Activated naive CD8-positive, alpha-beta T cell (primary cell): ENCODE measurements at regions not wholly inside any gene's neighbourhood (a gene's known extent, or its start where the extent isn't known, plus 50 kb on each side); places are given as distances from the start of the nearest gene placed in this dataset.
"Not testable (repeated sequence)": the region's sequence is repeated elsewhere in the genome, so short reads cannot be mapped to it uniquely, and the experiment has no call there.

Source experiments
- H3K27ac Mint-ChIP-seq: one replicate; pipeline ENCODE4 v1.8.0; 2021; ENCODE audit warnings: mixed read lengths
- H3K27me3 Mint-ChIP-seq: one replicate; pipeline ENCODE4 v1.8.0; 2021; ENCODE audit warnings: mixed read lengths
- H3K36me3 Mint-ChIP-seq: one replicate; pipeline ENCODE4 v1.8.0; 2021; ENCODE audit warnings: mixed read lengths
- H3K4me1 Mint-ChIP-seq: one replicate; pipeline ENCODE4 v1.8.0; 2021; ENCODE audit warnings: low read depth, mixed read lengths
- H3K4me3 Mint-ChIP-seq: one replicate; pipeline ENCODE4 v1.8.0; 2021; ENCODE audit warnings: mild to moderate bottlenecking, mixed read lengths
- H3K9me3 Mint-ChIP-seq: one replicate; pipeline ENCODE4 v1.8.0; 2021; ENCODE audit warnings: low read depth, mixed read lengths

DNA sequence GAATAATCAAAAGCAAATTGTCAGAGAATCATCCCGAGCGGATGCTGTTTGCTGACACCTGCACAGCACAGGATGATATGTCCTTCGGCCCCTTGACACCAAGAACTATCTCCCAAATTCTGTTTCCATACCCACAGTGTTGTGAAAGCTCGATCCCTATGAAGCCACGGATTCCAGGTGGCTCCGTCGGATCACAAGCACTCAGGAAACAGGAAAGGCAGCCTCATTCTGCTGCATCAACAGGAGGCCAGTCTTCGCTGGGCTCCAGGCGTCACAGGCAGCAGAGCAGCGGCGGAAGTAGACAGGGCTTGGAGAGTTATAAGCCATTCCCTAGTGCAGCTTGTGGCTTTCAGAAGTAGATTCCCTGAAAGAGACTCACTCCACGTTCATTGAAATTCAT lies 342.3 kb downstream of the C6orf118 start:
- H3K27me3 Mint-ChIP-seq: no peaks in the 10 kb centered on the region
- no peaks in the 10 kb centered on the region for H3K4me1 Mint-ChIP-seq
- H3K36me3 Mint-ChIP-seq: no peaks in the 10 kb centered on the region
- H3K4me3 Mint-ChIP-seq: no peak overlapping the region
- no peak overlapping the region for H3K27ac Mint-ChIP-seq
- H3K9me3 Mint-ChIP-seq: peaks cover 1% of the 10 kb centered on the region

DNA sequence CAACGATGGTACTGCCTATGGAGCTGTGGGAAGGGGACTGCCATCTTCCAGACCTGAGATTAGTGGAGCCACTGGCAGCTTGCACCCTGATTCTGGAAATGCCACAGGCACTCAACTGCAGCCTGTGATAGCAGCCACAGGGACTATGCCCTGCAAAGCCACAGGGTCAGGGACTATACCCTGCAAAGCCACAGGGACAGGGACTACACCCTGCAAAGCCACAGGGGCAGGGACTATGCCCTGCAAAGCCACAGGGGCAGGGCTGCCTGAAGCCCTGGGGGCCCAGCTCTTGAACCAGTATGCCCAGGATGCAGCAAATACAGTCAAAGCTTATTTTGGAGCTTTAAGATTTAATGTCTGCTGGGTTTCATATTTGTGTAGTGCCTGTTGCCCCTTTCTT lies 346.6 kb downstream of the C6orf118 start:
- Mint-ChIP-seq H3K27ac (no peak overlapping the region), H3K36me3 (no peaks in the 10 kb centered on the region), H3K9me3 (peaks cover 5% of the 10 kb centered on the region), H3K4me3 (no peak overlapping the region), H3K27me3 (no peaks in the 10 kb centered on the region), H3K4me1 (no peaks in the 10 kb centered on the region)

DNA sequence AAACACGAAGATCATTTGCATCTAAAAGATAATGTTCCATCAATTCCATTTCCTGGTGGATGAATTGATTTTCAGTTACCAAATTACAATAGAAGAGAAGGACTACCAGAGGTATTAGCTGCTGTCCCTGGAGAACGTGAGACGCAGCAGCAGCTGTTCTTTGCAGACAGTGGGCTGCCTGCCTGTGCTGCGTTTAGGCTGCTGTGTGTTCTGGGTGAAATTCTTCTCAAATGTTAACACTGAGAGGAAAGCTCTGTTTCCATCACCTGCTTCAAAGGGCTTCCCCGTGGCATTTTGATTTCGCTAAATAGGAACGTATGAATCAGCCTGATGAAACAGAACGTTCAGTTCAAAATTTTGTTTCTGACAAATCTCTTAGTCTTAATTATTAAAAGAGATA lies 362.2 kb downstream of the C6orf118 start:
- Mint-ChIP-seq H3K27ac (no peak overlapping the region), H3K27me3 (no peaks in the 10 kb centered on the region), H3K4me3 (no peak overlapping the region), H3K4me1 (no peaks in the 10 kb centered on the region), H3K9me3 (no peaks in the 10 kb centered on the region), H3K36me3 (no peaks in the 10 kb centered on the region)

DNA sequence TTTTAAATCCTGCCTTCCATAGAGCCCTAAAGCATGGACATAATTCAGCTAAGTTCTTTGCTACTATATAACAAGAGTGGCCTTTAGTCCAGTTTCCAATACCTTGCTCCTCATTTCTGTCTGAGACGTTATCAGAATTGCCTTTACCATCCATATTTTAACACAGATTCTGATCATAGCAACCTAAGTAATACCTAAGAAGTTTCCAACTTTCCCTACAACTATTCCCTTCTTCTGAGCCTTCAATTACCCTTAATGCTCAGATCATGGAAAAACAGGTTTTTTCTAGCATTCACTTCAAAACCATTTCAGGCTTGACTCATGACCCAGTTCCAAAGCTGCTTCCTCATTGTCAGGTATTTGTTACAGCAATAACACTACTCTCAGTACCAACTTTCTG lies 367.1 kb downstream of the C6orf118 start:
- Mint-ChIP-seq H3K27ac (no peak overlapping the region), H3K4me1 (no peaks in the 10 kb centered on the region), H3K27me3 (no peaks in the 10 kb centered on the region), H3K36me3 (no peaks in the 10 kb centered on the region), H3K9me3 (no peaks in the 10 kb centered on the region), H3K4me3 (no peak overlapping the region)

DNA sequence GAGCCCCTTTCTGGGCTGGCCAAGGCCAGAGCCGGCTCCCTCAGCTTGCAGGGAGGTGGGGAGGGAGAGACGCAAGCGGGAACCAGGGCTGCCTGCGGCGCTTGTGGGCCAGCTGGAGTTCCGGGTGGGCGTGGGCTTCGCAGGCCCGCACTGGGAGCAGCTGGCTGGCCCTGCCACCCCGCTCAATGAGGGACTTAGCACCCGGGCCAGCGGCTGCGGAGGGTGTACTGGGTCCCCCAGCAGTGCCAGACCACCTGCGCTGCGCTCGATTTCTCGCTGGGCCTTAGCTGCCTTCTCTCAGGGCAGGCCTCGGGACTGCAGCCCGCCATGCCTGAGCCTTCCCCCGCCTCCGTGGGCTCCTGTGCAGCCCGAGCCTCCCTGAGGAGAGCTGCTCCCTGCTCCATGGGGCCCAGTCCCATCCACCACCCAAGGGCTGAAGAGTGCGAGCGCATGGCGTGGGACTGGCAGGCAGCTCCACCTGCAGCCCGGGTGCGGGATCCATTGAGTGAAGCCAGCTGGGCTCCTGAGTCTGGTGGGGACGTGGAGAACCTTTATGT lies 376.1 kb downstream of the C6orf118 start:
- not testable (repeated sequence) for H3K27me3 Mint-ChIP-seq, H3K4me1 Mint-ChIP-seq, H3K9me3 Mint-ChIP-seq, H3K4me3 Mint-ChIP-seq, H3K36me3 Mint-ChIP-seq, H3K27ac Mint-ChIP-seq

DNA sequence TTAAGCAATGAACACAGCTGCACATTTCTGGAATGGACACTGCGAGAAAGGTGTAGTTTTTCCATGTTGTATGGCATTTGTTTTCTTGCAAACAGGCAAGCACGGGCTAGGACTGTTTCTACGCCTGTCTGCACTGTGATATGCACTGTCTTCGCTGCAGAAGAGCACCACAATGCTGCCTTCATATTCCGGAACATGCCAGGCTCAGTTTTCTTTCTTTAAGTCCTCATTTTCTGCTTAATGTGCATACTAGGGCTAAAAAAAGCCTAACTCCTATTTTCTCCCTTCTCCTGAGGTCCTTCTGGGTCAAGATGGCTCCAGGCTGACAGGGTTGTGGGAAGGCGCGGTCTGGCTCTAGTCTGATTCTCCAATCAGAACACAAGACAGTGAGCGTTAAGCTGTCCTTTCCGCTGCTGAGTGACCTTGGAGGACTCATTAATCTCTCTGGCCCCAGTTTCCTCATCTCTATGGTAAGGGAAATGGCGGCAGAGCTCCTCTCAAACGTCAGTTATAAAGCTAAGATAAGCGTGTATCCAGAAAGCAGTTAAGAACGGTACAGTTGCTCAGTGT lies 379.9 kb downstream of the C6orf118 start:
- Mint-ChIP-seq H3K36me3 (no peaks in the 10 kb centered on the region), H3K4me1 (no peaks in the 10 kb centered on the region), H3K4me3 (no peak overlapping the region), H3K9me3 (no peaks in the 10 kb centered on the region), H3K27me3 (no peaks in the 10 kb centered on the region), H3K27ac (no peak overlapping the region)

DNA sequence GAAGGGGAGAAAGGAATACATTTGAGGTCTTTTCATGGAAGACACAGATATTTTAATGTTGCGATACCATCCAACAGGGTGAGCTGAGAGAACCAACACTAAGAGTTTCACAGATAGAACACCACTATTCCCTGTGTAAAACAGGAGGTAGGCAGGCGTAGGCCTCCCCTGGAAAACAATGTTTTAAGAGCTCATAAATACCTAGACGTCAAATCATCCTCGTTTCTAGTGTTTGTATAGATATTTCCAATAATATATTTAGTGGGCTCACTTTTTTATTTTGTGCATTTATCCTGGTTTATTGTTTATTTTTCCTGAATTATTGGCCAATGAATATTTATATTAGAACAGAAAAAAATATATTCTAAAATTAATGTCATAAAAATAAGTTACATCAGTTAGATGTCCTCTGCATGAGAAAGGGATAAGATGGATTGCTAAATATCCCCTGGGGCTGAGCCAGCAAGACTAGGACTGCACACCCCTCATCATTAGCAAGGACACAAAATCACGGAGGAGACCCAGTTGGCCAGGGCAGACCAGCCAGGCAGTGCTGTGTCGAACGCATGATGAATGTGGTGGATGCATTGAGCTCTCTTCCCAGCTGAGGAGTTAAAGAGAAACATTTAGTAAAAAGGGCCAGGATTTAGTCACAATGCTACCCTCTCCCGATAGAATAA lies 380.5 kb downstream of the C6orf118 start:
- Mint-ChIP-seq H3K4me3 (no peak overlapping the region), H3K27me3 (no peaks in the 10 kb centered on the region), H3K9me3 (no peaks in the 10 kb centered on the region), H3K36me3 (no peaks in the 10 kb centered on the region), H3K4me1 (no peaks in the 10 kb centered on the region), H3K27ac (no peak overlapping the region)

DNA sequence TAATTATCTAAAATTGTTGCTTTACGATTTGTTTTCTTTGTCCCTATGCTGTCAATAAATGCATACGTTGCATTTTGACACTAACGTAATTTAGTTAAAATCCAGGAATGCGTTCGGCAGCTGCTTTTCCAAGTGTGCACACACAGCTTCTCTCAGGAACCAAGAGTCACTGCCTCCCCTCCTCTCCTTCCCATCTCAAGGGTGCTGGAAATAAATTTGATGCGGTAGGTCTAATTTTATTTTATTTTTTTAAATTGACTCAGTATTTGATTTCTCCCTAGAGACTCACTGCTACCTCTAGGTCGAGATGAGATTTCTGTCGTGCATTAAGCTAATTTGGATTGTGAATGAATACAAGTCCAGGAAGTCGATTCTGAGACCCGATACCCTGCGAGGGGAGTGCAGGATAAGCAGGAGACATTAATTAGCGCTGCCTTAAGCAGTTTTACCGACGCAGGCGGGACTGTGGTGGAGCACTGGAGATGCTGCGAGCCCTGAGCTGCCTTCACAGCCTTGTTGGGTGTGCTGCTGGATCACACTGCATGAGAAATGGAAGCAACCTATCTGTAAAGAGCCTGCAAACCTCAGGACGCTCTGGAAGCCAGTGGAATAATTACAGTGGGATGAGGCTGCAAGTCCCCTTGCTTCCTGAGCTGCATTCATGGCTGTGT lies 381.2 kb downstream of the C6orf118 start:
- H3K4me3 Mint-ChIP-seq: no peak overlapping the region
- H3K4me1 Mint-ChIP-seq: no peaks in the 10 kb centered on the region
- H3K27ac Mint-ChIP-seq: no peak overlapping the region
- H3K36me3 Mint-ChIP-seq: no peaks in the 10 kb centered on the region
- no peaks in the 10 kb centered on the region for H3K9me3 Mint-ChIP-seq
- H3K27me3 Mint-ChIP-seq: no peaks in the 10 kb centered on the region

DNA sequence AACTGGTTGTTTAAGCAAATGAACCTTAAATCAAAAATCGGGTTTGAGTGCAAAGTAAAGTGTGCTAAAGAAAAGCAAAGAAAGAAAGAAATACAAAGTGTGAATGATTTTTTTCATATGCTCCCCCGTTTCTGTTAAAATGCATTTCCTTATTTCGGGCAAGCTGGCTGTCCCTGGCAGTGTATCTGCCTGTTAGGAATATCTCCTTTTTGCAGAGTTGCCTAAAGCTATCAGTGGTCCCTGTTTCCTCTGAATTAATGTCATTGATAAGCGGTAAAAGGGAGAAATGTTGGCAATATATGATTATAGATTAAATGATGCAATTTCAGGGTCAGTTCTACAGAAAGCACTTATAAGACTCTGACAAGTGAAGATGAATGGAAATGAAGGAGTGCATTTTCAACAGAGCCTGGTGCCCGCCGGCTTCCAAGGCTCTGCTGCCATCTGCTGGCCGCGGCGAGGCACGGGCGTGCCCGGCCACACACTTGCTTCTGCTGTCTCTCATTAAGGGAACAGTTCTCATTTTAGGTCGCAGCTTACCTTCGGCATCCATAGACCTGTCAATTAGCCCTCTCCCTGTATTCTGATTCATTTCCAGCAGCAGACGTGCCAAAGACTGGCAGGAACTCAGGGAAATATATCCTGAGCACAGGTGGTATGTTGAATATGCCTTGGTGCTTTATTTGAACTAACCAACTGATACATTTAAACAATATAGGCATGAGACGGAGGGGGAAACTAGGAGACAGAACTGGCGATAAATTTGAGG lies 381.9 kb downstream of the C6orf118 start:
- H3K4me1 Mint-ChIP-seq: no peaks in the 10 kb centered on the region
- H3K9me3 Mint-ChIP-seq: no peaks in the 10 kb centered on the region
- no peaks in the 10 kb centered on the region for H3K36me3 Mint-ChIP-seq
- H3K27ac Mint-ChIP-seq: no peak overlapping the region
- H3K4me3 Mint-ChIP-seq: no peak overlapping the region
- H3K27me3 Mint-ChIP-seq: no peaks in the 10 kb centered on the region

DNA sequence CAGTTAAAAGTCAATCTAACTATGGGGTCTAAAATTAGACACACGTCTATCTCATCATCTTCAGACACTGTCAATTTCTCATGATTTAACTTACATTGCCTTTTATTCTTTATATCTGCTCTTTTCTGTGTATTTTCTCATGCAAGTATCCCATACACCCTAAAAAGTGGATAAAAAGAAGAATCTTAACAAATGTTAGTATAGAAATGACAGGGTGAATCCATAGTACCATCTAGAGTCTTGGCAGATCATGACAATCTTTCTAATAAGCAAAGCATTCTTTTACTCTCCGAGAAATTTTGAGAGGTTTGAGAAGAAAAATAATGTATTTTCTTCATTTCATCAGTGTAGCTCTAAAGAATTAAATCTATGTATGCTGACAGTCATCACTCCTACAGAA lies 382.7 kb downstream of the C6orf118 start:
- no peak overlapping the region for H3K27ac Mint-ChIP-seq
- no peaks in the 10 kb centered on the region for H3K27me3 Mint-ChIP-seq
- H3K4me3 Mint-ChIP-seq: no peak overlapping the region
- no peaks in the 10 kb centered on the region for H3K36me3 Mint-ChIP-seq
- no peaks in the 10 kb centered on the region for H3K4me1 Mint-ChIP-seq
- H3K9me3 Mint-ChIP-seq: no peaks in the 10 kb centered on the region

DNA sequence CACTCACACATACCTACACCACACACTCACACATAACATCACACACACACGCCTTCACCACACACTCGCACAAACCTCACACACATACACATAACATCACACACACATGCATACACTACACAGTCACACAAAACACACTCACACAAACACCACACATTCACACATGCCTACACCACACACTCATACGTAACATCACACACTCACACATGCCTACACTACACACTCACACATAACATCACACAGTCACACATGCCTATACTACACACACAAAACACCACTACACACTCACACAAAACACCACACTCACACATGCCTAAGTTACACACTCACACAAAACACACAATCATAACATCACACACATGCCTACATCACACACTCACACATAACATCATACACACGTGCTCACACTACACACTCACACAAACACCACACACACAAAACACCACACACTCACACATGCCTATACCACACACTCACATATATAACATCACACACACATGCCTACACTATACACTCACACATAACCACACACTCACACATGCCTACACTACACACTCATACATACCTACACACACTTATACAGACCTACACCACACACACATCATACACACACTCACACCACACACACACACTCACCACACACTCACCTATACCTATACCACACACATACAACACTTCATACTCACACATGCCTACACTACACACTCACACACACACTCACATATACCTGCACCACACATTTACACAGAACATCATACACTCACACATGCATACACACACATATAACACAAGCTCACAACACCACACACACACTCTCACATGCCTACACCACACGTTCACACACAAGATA lies 383.5 kb downstream of the C6orf118 start:
- Mint-ChIP-seq H3K36me3 (no peaks in the 10 kb centered on the region), H3K4me1 (no peaks in the 10 kb centered on the region), H3K27me3 (no peaks in the 10 kb centered on the region), H3K4me3 (no peak overlapping the region), H3K9me3 (no peaks in the 10 kb centered on the region), H3K27ac (no peak overlapping the region)

DNA sequence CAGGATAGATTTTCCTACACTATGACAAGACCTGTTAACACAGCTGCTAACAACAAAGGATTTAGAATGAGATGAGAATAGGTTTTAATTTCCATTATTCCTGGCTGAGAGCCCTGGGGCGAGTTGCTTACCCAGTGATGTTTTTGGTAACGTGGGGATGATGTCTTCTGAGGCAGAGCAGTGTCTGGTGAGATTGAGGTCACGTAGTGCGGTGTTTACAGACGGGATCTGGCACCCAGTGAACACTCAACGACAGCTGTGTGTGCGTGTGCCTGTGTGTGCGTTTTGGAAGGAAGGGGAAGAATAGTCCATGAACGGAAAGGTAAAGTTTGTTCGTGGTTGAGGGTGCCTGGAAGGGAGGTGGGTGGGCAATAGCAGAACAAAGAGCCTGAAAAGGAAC lies 384.7 kb downstream of the C6orf118 start:
- Mint-ChIP-seq H3K9me3 (no peaks in the 10 kb centered on the region), H3K27me3 (no peaks in the 10 kb centered on the region), H3K4me3 (no peak overlapping the region), H3K4me1 (no peaks in the 10 kb centered on the region), H3K27ac (no peak overlapping the region), H3K36me3 (no peaks in the 10 kb centered on the region)

DNA sequence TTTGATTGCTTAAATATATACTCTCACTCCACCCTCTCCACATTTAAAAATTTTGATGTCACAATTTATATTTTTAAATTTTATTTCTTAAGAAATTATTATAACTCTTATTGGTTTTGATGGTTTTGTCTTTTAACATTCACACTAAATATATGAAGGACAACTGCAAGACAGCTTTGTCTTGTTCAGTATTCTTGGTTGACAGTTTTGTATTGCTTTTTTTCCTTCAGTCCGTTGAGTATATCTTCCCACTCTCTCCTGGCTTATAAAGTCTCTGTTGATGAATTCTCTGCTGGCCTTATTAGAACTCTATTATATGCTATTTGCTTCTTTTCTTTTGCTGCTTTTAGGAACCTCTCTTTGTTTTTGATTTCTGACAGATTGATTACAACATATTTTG lies 392.2 kb downstream of the C6orf118 start:
- H3K4me1 Mint-ChIP-seq: no peaks in the 10 kb centered on the region
- H3K36me3 Mint-ChIP-seq: no peaks in the 10 kb centered on the region
- no peaks in the 10 kb centered on the region for H3K27me3 Mint-ChIP-seq
- peaks cover 8% of the 10 kb centered on the region for H3K9me3 Mint-ChIP-seq
- H3K27ac Mint-ChIP-seq: no peak overlapping the region
- H3K4me3 Mint-ChIP-seq: no peak overlapping the region

DNA sequence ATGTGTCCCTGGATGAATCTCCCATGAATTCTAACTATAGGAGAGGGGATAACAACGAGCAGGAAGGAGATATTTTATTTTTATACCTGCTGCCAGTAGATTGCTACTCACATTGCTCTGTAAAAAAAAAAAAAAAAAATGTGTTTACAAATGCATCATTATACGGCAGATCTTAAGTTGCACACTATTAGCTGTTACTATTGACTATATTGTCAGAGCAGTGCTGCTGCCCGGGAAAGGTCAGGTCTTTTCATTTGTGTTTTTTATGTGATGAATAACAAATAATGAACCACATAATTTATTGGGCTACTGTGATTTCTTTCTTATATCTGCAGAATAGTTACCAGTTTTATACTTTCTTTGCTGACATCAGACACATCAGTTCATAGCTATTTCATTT lies 393.3 kb downstream of the C6orf118 start:
- Mint-ChIP-seq H3K27me3 (no peaks in the 10 kb centered on the region), H3K36me3 (no peaks in the 10 kb centered on the region), H3K4me3 (no peak overlapping the region), H3K9me3 (peaks cover 8% of the 10 kb centered on the region), H3K27ac (no peak overlapping the region), H3K4me1 (no peaks in the 10 kb centered on the region)
